ENCODE measurements at regions not wholly inside any gene's neighbourhood (a gene's known extent, or its start where the extent isn't known, plus 50 kb on each side); places are given as distances from the start of the nearest gene placed in this dataset.

DNA sequence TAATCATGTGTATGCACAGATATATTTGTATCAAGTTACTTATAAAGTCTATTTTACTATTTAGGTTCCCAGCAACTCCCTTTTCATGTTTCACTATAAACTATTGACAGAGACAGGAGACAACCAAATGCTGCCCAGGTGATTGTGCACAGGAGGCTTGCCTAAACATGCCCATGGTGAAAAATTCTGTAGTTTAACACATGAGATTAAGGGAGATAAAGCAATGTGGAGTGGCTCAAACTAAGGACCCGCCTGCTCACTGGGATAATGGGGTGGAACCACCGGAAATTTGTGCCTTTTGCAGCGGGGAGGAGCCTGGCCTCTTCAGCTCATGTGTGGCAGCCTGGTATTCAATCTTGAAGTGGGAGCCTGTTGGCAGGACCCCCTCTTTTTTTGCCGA lies 459.5 kb upstream of the CNTN5 start:
- DNase-seq (ENCODE audit: low read depth in 2 of 3, low spot score in 2 of 3): no peak

GRCh38 chr11:98561877-98562395 lies 458.8 kb upstream of the CNTN5 start:
- no peak for DNase-seq (ENCODE audit: low read depth in 2 of 3, low spot score in 2 of 3)

DNA sequence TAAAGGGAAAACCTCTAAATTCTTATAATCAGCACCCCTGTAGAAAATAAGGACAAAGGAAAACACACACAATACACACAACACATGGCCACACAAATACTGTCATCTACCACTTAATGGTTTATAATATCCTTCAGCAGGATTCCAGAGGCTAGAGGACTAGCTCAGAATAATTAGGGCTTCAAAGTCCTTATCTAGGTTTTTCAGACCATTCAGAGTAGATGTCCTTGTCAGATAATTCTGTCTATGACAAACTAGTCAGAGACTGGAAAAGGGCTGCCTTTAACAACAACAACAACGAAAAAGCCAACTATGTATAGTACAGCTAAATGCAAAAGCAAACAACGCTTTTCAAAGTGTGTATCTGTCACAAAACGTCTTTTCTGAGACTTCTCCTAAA lies 456.5 kb upstream of the CNTN5 start:
- no peak for DNase-seq (ENCODE audit: low read depth in 2 of 3, low spot score in 2 of 3)

DNA sequence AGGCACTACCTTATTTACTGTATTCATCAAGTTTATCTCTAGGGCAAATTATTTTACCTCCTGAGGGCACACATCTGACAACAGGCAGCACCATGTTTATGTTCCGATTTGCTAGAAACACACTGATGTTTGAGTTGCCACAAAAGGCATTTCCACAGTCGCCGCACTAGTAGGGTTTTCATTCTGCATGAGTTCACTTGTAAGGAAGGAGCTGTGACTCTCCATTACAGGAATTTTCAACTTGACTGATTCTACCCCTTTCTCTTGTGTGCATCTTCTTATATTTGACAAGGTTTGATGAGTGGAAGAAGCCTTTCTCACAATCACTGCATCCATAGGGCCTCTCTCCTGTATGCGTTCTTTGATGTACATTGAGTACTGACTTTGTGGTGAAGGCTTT lies 455.9 kb upstream of the CNTN5 start:
- no peak for DNase-seq (ENCODE audit: low read depth in 2 of 3, low spot score in 2 of 3)

DNA sequence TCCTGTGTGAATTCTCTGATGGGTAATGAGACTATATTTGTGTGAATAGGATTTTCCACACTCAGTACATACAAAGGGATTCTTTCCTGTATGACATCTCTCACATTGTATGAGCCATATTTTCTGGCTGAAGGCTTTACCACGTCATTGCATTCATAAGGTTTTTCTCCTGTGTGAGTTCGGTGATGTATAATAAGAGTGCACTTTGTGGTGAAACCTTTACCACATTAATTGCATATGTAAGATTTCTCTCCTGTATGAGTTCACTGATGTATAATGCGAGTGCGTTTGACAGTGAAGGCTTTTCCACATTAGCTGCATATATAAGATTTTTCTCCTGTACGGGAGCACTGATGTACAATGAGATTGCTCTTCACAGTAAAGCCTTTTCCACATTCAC lies 455.4 kb upstream of the CNTN5 start:
- no peak for DNase-seq (ENCODE audit: low read depth in 2 of 3, low spot score in 2 of 3)

- DNase-seq (ENCODE audit: low read depth in 2 of 3, low spot score in 2 of 3): no peak
Observed at GRCh38 chr11:98566978-98567377, 453.8 kb upstream of the CNTN5 start.

- DNase-seq (ENCODE audit: low read depth in 2 of 3, low spot score in 2 of 3): no peak
Observed at GRCh38 chr11:98568013-98568412, 452.7 kb upstream of the CNTN5 start.

DNA sequence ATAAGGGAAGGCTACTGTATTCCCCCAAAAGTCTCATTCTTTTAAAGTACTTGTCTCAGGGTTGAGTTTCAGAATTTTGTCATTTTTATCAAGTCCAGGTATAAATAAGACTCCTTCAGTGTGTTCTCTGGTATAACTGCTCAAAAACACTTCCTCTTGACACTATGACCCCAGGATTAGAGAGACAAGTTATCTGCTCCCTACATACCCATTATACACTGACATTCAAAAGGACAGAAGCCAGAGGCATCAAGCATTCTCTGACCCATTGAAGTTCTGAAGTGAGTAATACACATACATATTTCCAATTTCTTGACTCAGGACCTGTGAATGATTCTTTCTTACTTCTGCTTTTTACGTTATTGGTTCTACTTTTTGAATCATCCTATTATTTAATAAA lies 447.8 kb upstream of the CNTN5 start:
- DNase-seq (ENCODE audit: low read depth in 2 of 3, low spot score in 2 of 3): peak in 1 of 3 donors; percentile 19

DNA sequence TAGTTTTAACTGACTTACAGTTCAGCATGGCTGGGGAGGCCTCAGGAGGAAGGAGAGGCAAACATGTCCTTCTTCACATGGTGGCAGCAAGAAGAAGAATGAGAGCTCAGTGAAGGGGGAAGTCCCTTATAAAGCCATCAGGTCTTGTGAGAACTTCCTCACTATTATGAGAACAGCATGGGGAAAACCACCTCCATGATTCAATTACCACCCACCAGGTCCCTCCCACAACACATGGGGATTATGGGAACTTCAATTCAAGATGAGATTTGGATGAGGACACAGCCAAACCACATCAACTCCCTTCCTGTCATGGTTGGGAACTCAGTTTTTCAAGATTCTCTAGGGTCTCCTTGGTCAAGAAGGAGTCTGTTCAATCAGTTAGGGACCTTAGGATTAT lies 432.9 kb upstream of the CNTN5 start:
- DNase-seq (ENCODE audit: low read depth in 2 of 3, low spot score in 2 of 3): no peak

- peak in 2 of 3 donors; percentile 26 to 76 for DNase-seq (ENCODE audit: low read depth in 2 of 3, low spot score in 2 of 3)
Observed at GRCh38 chr11:98589967-98590366, 430.8 kb upstream of the CNTN5 start.

DNA sequence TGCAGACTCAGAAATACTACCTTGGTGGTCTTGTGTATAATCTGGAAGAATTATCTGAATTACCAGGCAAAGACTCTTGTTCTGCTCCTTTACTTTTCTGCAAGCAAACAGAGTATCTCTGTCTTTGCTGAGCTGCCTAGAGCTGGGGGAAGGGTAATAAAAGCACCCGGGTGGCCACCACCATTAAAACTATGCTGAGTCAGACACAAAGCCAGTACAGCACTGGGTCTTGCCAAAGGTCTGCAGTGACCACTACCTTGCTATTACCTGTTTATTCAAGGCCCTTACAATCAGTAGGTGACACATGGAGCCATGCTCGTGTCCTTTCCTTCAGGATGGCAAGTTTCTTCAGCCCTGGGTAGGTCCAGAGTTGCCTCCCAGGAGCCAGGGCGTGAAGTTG lies 420.6 kb upstream of the CNTN5 start:
- no peak for DNase-seq (ENCODE audit: low read depth in 2 of 3, low spot score in 2 of 3)

- DNase-seq (ENCODE audit: low read depth in 2 of 3, low spot score in 2 of 3): peak in 1 of 3 donors; percentile 34
Observed at GRCh38 chr11:98600786-98601773, 419.7 kb upstream of the CNTN5 start.

GRCh38 chr11:98616098-98616655 lies 404.6 kb upstream of the CNTN5 start:
- no peak for DNase-seq (ENCODE audit: low read depth in 2 of 3, low spot score in 2 of 3)

DNA sequence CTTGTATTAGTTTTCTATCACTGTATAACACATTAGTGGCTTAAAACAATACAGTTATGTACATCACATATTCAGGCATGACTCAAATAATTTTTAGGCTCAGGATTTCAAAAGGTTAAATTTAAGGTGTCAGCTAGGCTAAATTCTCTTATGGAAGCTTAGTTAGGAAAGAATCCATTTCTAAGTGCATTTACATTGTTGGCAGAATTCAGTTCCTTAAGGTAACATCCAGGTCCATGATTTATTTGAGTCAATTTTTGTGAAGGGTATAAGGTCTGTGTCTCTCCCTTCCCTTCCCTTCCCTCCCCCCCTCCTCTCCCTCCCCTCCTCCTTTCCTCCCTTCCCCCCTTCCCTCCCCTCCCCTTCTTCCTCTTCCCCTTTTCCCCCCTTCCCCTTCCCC lies 399.0 kb upstream of the CNTN5 start:
- DNase-seq (ENCODE audit: low read depth in 2 of 3, low spot score in 2 of 3): no peak

GRCh38 chr11:98625526-98625925 lies 395.2 kb upstream of the CNTN5 start:
- DNase-seq (ENCODE audit: low read depth in 2 of 3, low spot score in 2 of 3): no peak

GRCh38 chr11:98630736-98631135 lies 390.0 kb upstream of the CNTN5 start:
- no peak for DNase-seq (ENCODE audit: low read depth in 2 of 3, low spot score in 2 of 3)

DNA sequence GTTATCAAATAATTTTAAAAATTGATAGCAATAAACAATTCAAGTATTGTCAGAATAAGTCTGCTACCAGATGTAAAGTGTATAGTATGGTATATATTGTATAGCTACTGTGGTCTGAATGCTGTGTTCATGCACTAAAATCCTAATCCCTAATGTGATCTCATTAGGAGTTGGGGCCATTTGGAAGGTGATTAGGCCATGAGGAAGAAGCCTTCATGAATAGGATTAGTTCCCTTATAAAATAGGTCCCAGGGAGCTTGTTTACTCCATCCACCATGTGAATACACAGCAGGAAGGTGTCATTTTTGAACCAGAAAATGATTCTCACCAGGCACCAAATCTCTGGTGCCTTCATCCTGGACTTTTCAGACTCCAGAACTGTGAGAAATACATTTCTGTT lies 363.0 kb upstream of the CNTN5 start:
- no peak for DNase-seq (ENCODE audit: low read depth in 2 of 3, low spot score in 2 of 3)

DNA sequence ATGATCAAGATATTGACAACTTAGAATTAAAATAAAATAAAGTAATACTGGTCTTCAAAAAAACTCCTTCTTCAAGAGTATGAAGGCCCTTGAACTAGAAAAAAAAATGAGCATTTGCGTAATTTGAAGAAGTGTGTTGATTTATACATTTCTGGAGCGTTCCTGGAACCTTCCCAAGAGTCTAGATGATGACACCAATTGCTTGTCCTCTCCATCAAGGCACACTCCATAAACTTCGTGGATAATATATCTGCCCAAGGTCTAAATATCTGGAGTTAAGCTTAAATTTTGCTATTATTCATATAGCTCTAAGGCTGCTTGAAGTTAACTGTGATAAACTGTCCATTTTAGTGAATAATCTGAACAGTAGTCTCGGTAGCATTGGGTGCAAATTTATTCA lies 361.3 kb upstream of the CNTN5 start:
- DNase-seq (ENCODE audit: low read depth in 2 of 3, low spot score in 2 of 3): no peak

GRCh38 chr11:98674390-98674789 lies 346.4 kb upstream of the CNTN5 start:
- no peak for DNase-seq (ENCODE audit: low read depth in 2 of 3, low spot score in 2 of 3)

DNA sequence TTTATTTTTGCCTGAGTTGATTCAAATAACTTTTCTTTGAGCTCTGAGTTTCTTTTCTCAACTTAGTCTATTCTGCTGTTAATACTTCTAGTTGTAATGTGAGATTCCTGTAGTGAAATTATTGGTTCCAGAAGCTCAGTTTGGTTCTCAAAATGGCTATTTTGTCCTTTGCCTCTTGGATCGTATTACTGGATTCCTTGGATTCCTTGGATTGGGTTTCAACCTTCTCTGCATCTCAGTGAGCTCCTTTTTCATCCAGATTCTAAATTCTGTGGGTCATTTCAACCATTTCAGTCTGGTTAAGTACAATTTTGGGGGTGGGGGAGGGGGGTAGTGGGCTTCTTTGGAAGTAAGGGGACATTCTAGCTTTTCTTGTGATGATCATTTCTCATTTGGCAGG lies 341.1 kb upstream of the CNTN5 start:
- DNase-seq (ENCODE audit: low read depth in 2 of 3, low spot score in 2 of 3): no peak

- DNase-seq (ENCODE audit: low read depth in 2 of 3, low spot score in 2 of 3): no peak
Observed at GRCh38 chr11:98701541-98701940, 319.2 kb upstream of the CNTN5 start.
